ENCODE measurements at regions not wholly inside any gene's neighbourhood (a gene's known extent, or its start where the extent isn't known, plus 50 kb on each side); places are given as distances from the start of the nearest gene placed in this dataset.

DNA sequence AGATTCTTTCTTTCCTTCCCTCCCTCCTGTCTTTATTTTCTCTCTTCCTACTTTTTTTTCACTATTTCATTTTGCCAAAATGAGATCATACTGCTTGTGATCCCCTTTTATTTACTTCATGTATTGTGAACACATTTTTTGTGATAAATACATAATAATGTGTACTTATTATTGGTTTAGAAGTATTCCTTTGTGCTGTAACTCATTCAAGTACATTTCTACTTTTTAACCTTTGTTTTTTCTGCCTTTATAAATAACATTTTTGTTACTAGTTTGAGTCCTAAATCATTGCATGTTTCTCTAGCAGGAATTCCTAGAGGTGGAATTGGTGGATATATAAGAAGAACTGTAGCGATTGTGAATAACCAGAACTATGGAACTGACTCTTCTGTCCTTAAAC lies 214.5 kb upstream of the SFRP2 start (continued):
- TF ChIP-seq MYB (IDR thresholded peaks at IDR 0.05; ENCODE audit: borderline replicate concordance, low read depth, low read length): no peak
- TF ChIP-seq ZNF207 (IDR thresholded peaks at IDR 0.05; ENCODE audit: borderline replicate concordance): no peak

DNA sequence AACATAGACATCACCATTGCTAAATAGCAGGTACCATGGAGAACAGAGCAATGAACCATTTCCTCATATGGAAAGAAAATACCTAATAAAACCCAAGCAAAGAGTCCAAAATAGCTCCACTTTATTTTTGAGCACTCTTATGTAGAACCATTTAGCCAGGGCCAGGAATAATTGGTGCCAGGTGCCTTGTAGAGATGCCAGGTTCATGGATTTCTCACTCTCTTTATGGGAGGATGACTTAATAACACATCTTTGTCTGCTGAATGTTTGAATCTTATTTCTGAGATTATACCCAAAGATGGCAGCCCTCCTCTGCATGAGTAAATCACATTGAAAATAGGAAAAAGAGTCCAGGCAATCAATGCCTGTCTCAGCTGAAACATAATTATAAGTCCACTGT lies 212.3 kb upstream of the SFRP2 start:
- Histone ChIP-seq H3K9me3 (replicated peaks; ENCODE audit: control insufficient read depth, insufficient read depth, low read length) (no peaks in the 10 kb centered on the region; the same call in 2 of the 3 replicates), H3K36me3 (ENCODE audit: control insufficient read depth in 2 of 2, insufficient read depth in 2 of 2, low read length in 1 of 2) (no peaks in the 10 kb centered on the region), H3K9ac (ENCODE audit: control insufficient read depth, insufficient read depth, low read length) (no peak overlapping the region), H3K27me3 (replicated peaks in 1 of 2; ENCODE audit: control insufficient read depth in 2 of 2, insufficient read depth in 2 of 2, low read length in 1 of 2) (no peaks in the 10 kb centered on the region), H3K27ac (ENCODE audit: control insufficient read depth, insufficient read depth) (no peak overlapping the region), H3K79me2 (ENCODE audit: control insufficient read depth, insufficient read depth, low read length) (no peaks in the 10 kb centered on the region), H3K4me3 (no peak overlapping the region), H2AFZ (ENCODE audit: control insufficient read depth, low read depth, low read length) (no peak overlapping the region), H4K20me1 (ENCODE audit: control insufficient read depth, insufficient read depth) (no peaks in the 10 kb centered on the region), H3K4me1 (ENCODE audit: control insufficient read depth, insufficient read depth, low read length) (no peaks in the 10 kb centered on the region), H3K4me2 (ENCODE audit: control insufficient read depth, insufficient read depth) (no peak overlapping the region)
- ChIA-PET POLR2A (no interaction called here), CTCF (no interaction called here), RAD21 (ENCODE audit: unreplicated experiment) (no interaction called here), SMC1A (ENCODE audit: uncharacterized antibody, unreplicated experiment) (interaction anchor here (0.6 kb wide), 1 partner anchor 9 kb away, joined by 3 read pairs; no protein-coding TSS in a partner anchor)
- FAIRE-seq (no peak), DNase-seq (ENCODE audit: low read depth, low spot score) (no peak), ATAC-seq (no peak)
- in situ Hi-C loops (cut with MboI) (no loop called here), intact Hi-C loops (cut with micrococcal nuclease; ENCODE audit: unreplicated experiment) (no loop called here)
- TF ChIP-seq NR2C2 (IDR thresholded peaks at IDR 0.05; ENCODE audit: borderline replicate concordance, control insufficient read depth, insufficient read length, low read depth): no peak
- TF ChIP-seq JUNB (IDR thresholded peaks at IDR 0.05): no peak
- no peak for TF ChIP-seq RBBP5 (conservative IDR thresholded peaks at IDR 0.05)
- TF ChIP-seq MXI1 (IDR thresholded peaks at IDR 0.05; ENCODE audit: low read depth, low read length): no peak
- no peak for TF ChIP-seq SP1 (IDR thresholded peaks at IDR 0.05; ENCODE audit: low read depth, low read length)
- TF ChIP-seq, protein P1, sequence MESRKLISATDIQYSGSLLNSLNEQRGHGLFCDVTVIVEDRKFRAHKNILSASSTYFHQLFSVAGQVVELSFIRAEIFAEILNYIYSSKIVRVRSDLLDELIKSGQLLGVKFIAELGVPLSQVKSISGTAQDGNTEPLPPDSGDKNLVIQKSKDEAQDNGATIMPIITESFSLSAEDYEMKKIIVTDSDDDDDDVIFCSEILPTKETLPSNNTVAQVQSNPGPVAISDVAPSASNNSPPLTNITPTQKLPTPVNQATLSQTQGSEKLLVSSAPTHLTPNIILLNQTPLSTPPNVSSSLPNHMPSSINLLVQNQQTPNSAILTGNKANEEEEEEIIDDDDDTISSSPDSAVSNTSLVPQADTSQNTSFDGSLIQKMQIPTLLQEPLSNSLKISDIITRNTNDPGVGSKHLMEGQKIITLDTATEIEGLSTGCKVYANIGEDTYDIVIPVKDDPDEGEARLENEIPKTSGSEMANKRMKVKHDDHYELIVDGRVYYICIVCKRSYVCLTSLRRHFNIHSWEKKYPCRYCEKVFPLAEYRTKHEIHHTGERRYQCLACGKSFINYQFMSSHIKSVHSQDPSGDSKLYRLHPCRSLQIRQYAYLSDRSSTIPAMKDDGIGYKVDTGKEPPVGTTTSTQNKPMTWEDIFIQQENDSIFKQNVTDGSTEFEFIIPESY (IDR thresholded peaks at IDR 0.05): no peak
- no TSS peak for BruUV-seq (replicated peaks)
